ENCODE measurements at regions not wholly inside any gene's neighbourhood (a gene's known extent, or its start where the extent isn't known, plus 50 kb on each side); places are given as distances from the start of the nearest gene placed in this dataset.
"Not testable (repeated sequence)": the region's sequence is repeated elsewhere in the genome, so short reads cannot be mapped to it uniquely, and the experiment has no call there.

- no peak for DNase-seq
Measured at GRCh38 chr2:120539937-120540718, 194.2 kb downstream of the INHBB start.

DNA sequence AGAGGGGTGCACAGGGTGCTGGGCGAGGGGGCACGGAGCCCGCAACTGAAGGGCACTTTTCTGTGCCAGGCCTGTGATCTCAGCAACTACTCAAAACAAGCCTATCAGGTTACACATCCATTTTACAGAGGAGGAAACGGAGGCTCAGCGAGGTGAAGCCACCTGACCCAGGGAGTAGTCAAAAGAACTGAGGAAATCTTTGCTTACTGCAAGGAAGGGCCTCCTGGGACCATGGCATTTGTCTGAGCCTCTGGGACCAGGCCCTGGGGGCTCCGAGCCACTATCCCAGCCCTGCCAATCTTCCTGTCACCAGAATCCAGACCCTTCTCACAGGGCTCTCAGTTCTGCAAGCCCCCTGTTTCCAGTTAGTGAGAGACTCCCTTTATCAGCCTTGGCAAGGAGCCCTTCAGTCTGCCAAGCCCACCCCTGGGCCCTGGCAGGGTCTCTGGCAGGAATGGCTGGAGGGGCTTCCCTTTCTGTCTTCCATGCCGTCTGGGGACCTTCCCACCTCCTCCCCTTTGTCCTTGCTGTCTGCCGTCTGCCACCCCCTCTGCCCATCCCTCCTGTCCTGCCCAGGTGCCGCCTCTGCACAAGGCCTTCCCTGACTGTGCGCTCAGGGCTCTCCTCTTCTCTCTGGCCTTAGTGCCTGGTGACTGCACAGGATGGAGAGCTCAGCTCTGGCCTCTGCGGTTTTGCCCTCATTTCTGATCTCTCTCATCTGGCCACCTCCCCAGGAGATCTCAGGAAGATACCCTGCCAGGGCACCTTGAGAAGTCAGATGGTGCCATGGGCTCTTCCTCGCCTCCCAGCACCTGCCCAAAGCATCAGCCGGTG is 194.7 kb upstream of the GLI2 start:
- DNase-seq: no peak

GRCh38 chr2:120541553-120541932 is 194.1 kb upstream of the GLI2 start:
- DNase-seq: no peak

- DNase-seq: no peak
Measured at GRCh38 chr2:120541972-120542670, 193.5 kb upstream of the GLI2 start.

DNA sequence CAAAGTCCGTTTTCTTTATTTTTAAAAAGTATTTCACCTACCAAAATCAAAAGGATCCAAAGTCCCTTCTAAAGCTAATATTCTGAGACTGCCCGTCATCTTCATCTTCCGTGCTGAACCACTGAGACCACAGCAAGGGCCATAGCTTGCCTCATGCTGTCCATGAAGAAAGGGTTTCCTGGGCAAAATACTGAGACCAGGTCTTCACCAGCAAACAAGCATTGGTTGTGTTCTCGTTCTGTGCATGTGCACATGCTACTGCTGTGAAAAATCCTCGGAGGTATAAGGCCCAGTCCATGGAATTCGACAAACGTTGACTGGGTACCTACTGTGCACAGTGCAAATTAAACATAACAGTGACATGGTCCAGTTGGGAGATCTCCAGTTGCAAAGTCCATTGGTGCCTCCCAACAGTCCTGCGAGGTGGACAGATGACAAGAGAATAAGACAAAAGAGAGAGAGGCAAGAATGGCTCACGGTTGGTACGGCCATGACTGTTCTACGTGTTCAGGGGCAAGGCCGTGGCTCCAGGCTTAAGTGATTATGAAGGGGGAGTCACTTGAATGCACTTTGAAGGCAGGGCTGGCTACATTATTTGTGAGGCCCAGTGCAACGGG is 192.6 kb upstream of the GLI2 start:
- no peak for DNase-seq

GRCh38 chr2:120543899-120544298 is 191.8 kb upstream of the GLI2 start:
- DNase-seq: no peak

DNA sequence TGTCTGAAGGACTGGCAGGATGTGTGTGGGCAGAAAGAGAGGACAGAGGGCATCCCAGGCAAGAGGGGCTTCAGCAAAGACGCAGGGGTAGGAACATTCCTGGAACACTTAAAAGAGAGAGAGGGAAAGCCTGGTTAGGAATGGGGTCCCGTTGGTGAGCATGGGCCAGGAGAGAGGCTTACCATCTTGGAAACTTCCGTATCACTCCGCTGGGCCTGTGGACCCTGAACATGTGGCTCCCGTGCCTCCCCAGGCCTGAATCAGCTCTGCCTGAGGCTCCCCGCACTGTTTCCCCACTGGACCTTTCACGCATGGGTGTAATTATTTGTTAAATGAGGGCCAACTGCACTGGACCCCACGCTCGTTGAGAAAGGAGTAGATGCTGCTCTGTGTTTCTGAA is 191.1 kb upstream of the GLI2 start:
- no peak for DNase-seq

DNA sequence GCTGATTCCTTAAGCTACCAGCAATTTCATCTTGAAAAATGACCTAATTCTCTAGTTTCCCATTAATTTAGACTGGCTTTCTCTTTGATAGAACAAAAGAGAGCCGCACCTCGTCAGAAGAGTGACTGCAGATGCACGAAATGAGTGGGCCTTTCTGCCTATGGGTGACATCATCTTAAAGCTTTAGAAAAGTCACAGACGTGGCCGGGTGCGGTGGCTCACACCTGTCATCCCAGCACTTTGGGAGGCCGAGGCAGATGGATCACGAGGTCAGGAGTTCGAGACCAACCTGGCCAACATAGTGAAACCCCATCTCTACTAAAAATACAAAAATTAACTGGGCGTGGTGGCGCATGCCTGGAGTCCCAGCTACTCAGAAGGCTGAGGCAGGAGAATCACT is 190.7 kb upstream of the GLI2 start:
- not testable (repeated sequence) for DNase-seq

GRCh38 chr2:120545521-120546047 is 190.1 kb upstream of the GLI2 start:
- DNase-seq: no peak

DNA sequence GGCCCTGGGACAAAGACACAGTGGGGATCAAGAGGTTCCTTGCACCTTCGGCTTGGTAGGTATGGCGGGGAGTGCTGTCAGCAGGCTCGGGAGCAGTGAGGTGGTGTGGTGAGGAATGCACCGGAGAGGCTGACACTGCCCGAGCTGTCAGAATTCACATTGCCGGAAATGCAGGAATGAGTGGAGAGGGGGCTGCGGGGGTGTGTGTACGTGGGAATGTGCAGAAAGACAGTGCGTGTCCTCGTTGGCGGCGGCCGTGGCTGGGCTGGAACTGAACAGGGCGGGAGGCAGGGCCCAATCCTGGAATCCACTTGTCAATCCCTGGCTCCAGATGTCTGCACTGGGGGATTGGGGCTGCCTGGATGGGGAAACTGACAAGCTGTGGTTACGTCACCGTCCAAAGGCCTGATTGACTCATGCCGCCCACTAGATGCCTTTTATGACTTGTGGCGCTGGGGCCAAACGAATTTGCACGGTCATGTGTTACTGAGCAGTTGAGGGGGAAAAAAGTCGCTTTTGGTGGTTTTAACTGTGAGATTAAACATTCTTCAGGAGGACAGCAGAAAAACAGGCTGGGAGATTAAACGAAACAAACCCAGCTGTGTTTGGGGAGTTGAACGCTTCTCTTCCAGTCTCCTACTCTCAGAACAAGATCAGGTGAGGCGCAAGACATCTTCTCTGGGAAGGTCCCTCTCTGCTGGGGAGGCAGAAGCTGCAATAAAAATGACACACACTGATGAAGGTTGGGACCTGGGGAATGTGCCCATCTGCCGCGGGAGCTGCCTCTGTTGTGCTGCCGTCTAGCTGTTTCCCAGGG is 189.4 kb upstream of the GLI2 start:
- DNase-seq: no peak

DNA sequence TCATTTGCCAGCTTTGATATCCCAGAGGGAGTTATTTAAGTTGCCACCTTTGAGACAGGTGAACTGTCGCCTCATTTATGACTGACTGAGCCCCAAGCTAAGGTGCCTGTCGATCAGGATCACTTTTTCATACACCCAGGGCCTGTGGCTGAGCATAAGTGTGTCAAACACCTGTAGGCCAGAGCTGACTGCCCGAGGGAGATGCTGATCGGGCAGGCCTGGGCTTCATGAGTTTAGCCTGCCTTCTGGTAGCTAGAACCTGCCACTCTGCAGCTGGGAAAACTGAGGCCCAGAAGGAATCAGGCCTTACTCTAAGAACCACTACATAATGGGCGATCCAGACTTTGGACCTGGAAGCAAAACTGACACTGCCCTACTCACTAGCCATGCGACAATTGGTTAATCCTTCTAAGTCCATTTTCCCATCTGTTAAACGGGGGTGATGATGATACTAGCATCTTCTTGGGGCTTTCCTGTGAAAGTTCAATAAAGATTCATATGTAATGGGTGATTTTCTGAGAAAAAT is 188.7 kb upstream of the GLI2 start:
- DNase-seq: no peak

- no peak for DNase-seq
Measured at GRCh38 chr2:120547662-120548061, 188.0 kb upstream of the GLI2 start.

DNA sequence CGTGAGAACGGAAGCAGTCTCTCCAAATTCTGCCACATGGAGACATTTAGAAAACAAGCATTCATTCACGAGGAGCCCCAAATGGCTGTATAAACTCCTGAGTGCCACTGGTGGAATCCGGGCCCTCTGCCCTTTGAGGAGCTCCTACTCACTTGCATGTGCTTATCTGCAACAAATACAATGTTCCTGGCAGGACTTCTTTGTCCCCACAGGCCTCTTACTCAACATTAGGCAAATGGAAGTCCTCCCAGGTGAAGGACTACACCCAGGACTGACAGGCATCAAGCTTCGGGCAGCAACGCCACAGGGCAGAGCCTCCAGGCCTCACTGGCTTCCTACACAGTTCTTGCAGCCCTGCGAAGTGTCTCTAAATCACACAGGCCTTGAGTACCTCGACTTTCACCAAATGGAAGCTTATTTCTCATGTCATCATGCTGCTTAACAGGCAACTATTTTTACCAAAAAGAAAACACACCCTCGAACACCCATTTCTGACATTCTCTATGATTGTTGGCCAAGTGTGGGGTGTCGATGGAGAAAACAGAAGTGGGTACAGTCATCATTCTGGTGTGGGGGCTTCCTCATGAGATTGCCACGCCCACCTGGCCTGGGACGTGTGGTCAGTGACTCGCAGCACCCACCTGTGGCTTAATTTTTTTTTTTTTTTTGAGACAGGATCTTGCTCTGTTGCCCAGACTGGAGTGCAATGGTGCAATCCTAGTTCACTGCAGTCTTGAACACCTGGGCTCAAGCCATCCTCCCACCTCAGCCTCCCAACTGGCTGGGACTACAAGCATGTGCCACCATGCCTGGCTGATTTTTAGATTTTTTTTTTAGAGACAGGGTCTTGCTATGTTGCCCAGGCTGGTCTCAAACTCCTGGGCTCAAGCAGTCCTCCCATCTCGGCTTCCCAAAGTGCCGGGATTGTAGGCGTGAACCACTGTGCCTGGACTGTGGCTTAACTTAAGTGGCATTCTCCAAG is 186.8 kb upstream of the GLI2 start:
- no peak for DNase-seq

DNA sequence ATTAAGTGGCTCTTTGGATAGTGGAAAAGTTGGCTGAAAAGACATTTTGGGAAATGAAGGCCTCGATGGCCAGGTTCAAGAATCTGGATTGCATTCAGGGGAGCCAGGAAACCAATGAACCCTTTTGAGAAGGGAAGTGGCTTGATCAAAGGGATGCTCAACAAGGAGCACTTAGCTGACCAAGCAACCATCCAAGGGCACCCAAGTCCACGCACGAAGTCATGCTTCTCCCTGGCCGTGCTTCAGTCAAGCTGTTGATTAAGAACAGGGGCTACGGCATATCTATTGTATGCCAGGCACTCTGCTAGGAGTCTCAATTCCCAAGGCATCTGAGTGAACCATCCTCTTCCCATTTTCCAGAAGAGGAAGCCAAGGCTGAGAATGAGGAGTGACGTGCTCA is 185.8 kb upstream of the GLI2 start:
- no peak for DNase-seq

DNA sequence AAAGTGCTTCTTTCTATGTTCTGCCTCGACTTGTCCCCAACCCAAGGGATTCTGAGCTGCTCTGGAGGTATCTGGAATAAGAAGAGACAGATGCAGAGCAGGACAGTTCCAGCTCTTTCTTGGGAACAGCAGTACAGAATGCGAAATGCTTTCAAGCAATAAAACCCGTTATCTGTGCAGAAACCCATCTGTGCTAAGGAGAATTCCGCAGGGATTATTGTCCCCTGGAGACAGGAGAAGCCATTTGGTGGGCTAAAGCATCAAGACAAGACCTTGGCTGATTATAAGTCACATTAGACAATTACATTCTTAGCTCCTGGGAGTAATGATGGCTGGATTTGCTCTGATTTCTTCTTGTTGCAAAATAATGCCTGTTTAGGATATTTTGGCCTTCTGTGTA is 185.4 kb upstream of the GLI2 start:
- DNase-seq: no peak

DNA sequence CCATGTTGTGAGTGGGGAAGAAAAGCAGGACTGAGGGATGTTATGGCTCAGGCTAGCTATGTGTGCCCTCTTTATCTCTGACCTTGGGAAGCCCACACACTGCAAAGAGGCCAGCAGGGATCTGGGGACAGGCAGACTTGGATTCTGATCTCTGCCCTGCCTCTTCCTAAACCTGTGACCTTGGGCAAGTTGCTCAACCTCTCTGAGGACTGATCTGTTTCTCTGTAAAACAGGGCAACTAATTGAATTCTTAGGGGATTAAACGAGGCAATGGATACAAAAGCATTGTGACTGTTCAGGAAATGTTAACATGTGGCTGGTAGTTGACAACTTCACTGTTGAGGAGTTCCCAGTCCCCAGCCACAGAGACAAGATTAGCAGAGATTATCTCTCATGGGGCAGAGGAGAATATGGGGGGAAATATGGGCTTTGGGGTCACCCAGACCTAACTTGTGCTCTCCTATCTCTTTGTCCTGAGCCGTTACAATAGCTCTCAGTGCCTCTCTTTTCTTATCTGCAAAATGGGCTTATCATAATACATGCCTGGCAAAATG is 184.7 kb upstream of the GLI2 start:
- DNase-seq: no peak

DNA sequence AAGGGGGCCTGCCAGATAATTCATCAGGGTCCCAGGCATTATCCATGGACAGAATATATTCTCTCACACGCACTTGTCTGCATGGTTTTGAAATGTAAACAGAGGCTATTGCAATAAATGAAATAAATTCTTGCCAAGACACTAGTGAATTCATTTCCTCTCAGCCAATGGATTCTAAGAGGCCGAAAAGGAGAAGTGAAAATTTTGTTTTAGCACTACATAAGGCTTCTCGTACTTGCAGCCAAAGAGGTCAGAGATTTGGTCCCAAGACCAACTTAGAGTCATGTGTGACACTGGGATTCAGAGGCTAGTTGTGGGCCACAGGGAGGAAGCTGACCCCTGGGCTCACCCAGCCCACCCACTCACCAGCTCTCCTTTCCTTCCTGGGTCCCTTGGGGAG is 184.1 kb upstream of the GLI2 start:
- DNase-seq: no peak

DNA sequence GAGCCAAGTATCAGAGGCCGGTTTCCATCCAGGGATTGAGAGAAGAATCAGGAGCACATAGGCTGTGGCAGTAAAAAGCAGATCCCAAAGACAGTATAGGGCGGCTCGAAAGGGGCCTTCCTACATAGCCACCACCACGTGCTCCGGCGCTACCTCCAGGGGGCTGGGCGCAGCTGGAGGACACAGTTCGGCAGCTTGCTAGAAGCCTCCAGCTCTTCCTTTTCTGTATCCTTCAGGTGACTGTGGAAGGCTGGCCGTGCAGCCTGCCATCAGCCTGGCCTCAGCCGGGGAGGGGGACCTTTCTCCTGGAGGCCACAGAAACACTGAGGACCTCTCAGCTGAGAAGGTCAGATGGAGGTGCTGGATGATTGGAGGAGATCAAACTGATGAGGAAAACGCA is 183.6 kb upstream of the GLI2 start:
- DNase-seq: no peak

- DNase-seq: no peak
Measured at GRCh38 chr2:120552800-120553481, 182.7 kb upstream of the GLI2 start.

- DNase-seq: no peak
Measured at GRCh38 chr2:120554625-120555032, 181.0 kb upstream of the GLI2 start.
